Dendritic cell treated with granulocyte-macrophage colony-stimulating factor and Interleukin-4, amounts not matched to agents 40 ng/mL and 50 ng/mL, for 4 days (primary cell): ENCODE measurements at regions not wholly inside any gene's neighbourhood (a gene's known extent, or its start where the extent isn't known, plus 50 kb on each side); places are given as distances from the start of the nearest gene placed in this dataset.
A peak's percentile ranks its signal among the peaks of the same experiment; 100 is the strongest.

Experiments used
- H3K27ac Mint-ChIP-seq: one replicate; pipeline ENCODE4 v1.8.0; 2022; ENCODE audit warnings: mild to moderate bottlenecking, mixed read lengths
- H3K27me3 Mint-ChIP-seq: one replicate; pipeline ENCODE4 v1.8.0; 2022; ENCODE audit warnings: mild to moderate bottlenecking, mixed read lengths
- H3K36me3 Mint-ChIP-seq: one replicate; pipeline ENCODE4 v1.8.0; 2022; ENCODE audit warnings: low read depth, mixed read lengths
- H3K4me1 Mint-ChIP-seq: one replicate; pipeline ENCODE4 v1.8.0; 2022; ENCODE audit warnings: low read depth, mixed read lengths
- H3K4me3 Mint-ChIP-seq: one replicate; pipeline ENCODE4 v1.8.0; 2022; ENCODE audit warnings: mild to moderate bottlenecking, moderate library complexity, mixed read lengths
- H3K9me3 Mint-ChIP-seq: one replicate; pipeline ENCODE4 v1.8.0; 2022; ENCODE audit warnings: mixed read lengths
- intact Hi-C: fragments of 100-400 bp; cut with micrococcal nuclease; formaldehyde crosslinking; loops from one replicate; pipeline ENCODE4 v1.15.0; 2022

DNA sequence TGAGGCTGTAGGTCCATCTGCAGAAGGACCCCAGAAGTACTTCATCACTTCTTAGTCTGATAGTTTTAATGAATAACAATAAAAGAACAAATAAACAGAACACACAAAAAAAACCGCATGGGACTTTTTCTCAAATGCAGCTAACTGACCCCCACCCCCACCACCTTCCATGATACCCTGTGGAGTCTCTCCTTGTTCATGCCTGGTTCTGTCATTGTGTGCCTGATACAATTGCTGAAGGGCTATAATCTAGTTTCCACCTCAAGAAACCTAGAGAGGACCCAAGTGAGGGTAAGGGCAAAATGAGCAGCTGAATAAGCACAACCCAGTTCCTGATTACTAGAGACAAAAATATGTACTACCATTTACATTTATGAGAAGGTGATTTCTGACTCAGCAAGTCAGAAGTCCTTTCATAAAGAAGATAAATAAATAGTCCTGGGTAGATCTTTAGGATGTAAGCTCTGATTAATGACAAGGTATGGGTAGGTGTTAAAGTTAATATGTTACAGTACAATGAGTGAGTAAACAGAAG lies 155.1 kb downstream of the TMA16 start:
- Mint-ChIP-seq H3K4me3 (no peak overlapping the region), H3K36me3 (peaks cover 25% of the 10 kb centered on the region), H3K27me3 (no peaks in the 10 kb centered on the region), H3K27ac (no peak overlapping the region), H3K4me1 (no peaks in the 10 kb centered on the region), H3K9me3 (peaks cover 32% of the 10 kb centered on the region)
- intact Hi-C loops = no loop called here

GRCh38 chr4:163651761-163652160 lies 157.3 kb downstream of the TMA16 start:
- no peaks in the 10 kb centered on the region for H3K4me1 Mint-ChIP-seq
- peaks cover 13% of the 10 kb centered on the region for H3K36me3 Mint-ChIP-seq
- no peak overlapping the region for H3K4me3 Mint-ChIP-seq
- intact Hi-C loops = no loop called here
- H3K9me3 Mint-ChIP-seq = peaks cover 22% of the 10 kb centered on the region
- H3K27me3 Mint-ChIP-seq = no peaks in the 10 kb centered on the region
- H3K27ac Mint-ChIP-seq = no peak overlapping the region

DNA sequence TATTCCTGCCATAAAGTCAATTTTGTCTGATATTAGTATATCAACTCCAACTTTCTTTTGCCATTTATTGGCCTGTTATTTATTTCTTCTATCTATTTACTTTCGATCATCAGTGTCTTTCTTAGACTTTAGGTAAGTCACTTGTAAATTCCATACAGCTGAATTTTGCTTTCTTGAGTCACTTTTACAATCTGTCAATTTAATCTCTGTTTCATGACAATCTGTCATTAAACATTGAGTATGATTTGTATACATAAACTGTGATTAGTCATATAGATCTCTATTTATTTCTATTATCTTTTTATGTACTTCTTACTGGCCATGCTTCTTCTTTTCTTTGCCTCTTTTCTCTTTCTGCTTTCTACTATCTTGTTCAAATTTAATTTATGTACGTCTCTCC lies 160.1 kb downstream of the TMA16 start:
- Mint-ChIP-seq H3K9me3 (peaks cover 12% of the 10 kb centered on the region), H3K27me3 (no peaks in the 10 kb centered on the region), H3K27ac (no peak overlapping the region), H3K4me3 (no peak overlapping the region), H3K4me1 (peaks cover 11% of the 10 kb centered on the region), H3K36me3 (peaks cover 6% of the 10 kb centered on the region)
- intact Hi-C loops = no loop called here

DNA sequence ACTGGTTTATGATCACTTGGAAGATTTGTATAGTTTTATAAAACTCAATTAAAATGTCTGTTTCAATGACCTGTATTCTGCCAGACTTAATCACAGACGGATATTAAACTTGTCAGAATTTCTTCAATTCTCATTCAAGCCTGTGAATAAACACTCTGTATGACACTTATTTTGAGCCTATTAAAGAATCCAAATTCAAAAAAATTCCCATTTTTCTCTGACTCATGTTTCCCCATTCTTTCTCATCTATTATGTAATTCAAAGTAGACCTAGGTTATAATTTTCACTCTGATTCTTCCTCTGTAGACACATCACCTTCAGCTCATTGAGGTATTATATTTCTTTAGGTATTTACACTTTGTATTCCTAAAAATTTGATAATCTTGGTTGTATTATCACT lies 166.1 kb downstream of the TMA16 start:
- Mint-ChIP-seq H3K9me3 (peaks cover 7% of the 10 kb centered on the region), H3K4me3 (no peak overlapping the region), H3K27me3 (no peaks in the 10 kb centered on the region), H3K36me3 (peaks cover 4% of the 10 kb centered on the region), H3K4me1 (peaks cover 35% of the 10 kb centered on the region), H3K27ac (no peak overlapping the region)
- intact Hi-C loops = no loop called here

GRCh38 chr4:163662768-163663167 lies 168.3 kb downstream of the TMA16 start:
- intact Hi-C loops = no loop called here
- no peaks in the 10 kb centered on the region for H3K27me3 Mint-ChIP-seq
- H3K36me3 Mint-ChIP-seq = no peaks in the 10 kb centered on the region
- H3K4me3 Mint-ChIP-seq = no peak overlapping the region
- H3K27ac Mint-ChIP-seq = peak overlapping the region; percentile 88
- H3K9me3 Mint-ChIP-seq = no peaks in the 10 kb centered on the region
- H3K4me1 Mint-ChIP-seq = peaks cover 38% of the 10 kb centered on the region

DNA sequence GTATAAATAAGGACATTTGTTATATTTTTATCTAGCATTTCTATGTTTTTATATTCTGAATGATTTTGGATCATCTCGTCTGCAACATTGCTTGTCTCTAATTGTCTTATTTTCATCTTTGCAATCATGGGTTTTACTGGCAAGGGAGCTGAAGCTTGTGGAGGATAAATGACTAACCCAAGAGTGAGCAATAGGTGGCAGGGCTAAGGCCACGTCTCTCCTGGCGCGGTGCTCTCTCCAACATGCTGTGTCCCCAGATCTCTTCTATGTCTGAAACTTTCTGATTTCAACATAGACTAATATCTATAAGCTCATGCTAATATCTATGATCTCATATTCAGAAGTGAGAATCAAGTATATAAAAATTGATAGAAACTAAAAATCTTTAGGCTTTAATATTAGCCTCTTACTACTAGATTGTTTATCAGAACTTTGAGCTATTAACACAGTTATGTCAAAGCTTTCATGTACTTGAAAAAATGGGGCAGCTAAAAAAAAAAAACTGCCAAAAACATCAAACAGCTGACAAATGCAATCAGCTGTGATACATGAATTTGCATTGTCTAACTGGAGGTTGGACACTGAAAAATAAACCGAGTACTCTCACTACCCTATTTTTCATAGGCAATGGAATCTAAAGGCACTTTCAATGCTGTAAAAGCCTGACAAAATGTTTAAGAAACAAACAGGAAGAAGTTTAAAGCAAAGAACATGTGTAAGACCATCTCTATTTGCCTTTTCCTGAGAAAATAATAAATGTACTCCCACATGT lies 169.2 kb downstream of the TMA16 start:
- H3K27ac Mint-ChIP-seq = peak overlapping the region; percentile 88
- no peaks in the 10 kb centered on the region for H3K27me3 Mint-ChIP-seq
- H3K4me3 Mint-ChIP-seq = peak overlapping the region; percentile 9
- H3K9me3 Mint-ChIP-seq = no peaks in the 10 kb centered on the region
- no peaks in the 10 kb centered on the region for H3K36me3 Mint-ChIP-seq
- H3K4me1 Mint-ChIP-seq = peaks cover 42% of the 10 kb centered on the region
- intact Hi-C loops = loop anchor here (2.0 kb wide), 1 partner anchor 51 kb away; no protein-coding TSS in a partner anchor

GRCh38 chr4:163665101-163665500 lies 170.6 kb downstream of the TMA16 start:
- Mint-ChIP-seq H3K4me3 (no peak overlapping the region), H3K27ac (peak overlapping the region; percentile 96), H3K4me1 (peaks cover 49% of the 10 kb centered on the region), H3K9me3 (no peaks in the 10 kb centered on the region), H3K36me3 (no peaks in the 10 kb centered on the region), H3K27me3 (no peaks in the 10 kb centered on the region)
- intact Hi-C loops = loop anchor here (2.0 to 5.0 kb wide), 2 partner anchors 52 to 183 kb away; no protein-coding TSS in a partner anchor

- no peaks in the 10 kb centered on the region for H3K27me3 Mint-ChIP-seq
- H3K36me3 Mint-ChIP-seq = no peaks in the 10 kb centered on the region
- peak overlapping the region; percentile 26 for H3K4me3 Mint-ChIP-seq
- intact Hi-C loops = loop anchor here (2.0 to 5.0 kb wide), 2 partner anchors 53 to 183 kb away; no protein-coding TSS in a partner anchor
- peak overlapping the region; percentile 96 for H3K27ac Mint-ChIP-seq
- no peaks in the 10 kb centered on the region for H3K9me3 Mint-ChIP-seq
- peaks cover 53% of the 10 kb centered on the region for H3K4me1 Mint-ChIP-seq
Observed at GRCh38 chr4:163665521-163666331, 171.2 kb downstream of the TMA16 start.

DNA sequence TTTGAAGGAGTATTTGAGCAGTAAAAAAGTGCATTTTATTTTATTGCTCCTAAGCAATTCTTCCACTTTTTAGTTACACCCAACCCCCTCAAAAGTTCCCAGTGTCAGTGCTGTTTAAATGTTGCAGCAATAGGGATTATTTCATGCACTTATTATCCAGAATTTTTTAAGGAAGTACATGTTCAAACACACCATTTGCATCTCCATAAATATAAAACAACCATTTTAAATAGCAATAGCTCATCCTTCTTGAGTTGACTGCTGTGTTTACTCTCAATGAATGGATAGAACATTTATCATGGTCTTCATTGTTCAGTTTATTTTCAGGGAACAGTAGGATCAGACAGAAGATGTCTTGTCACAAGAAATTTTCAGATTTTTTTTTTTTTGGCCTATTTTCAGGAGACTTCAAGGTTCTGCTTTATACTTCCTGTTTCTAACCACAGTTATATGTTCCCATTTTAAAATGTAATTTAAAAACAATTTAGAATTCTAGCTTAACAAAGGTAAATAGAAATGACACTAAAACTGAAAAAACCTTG lies 171.9 kb downstream of the TMA16 start:
- no peaks in the 10 kb centered on the region for H3K9me3 Mint-ChIP-seq
- intact Hi-C loops = loop anchor here (5.0 kb wide), 1 partner anchor 184 kb away; no protein-coding TSS in a partner anchor
- peak overlapping the region; percentile 96 for H3K27ac Mint-ChIP-seq
- peak overlapping the region; percentile 34 for H3K4me3 Mint-ChIP-seq
- no peaks in the 10 kb centered on the region for H3K27me3 Mint-ChIP-seq
- no peaks in the 10 kb centered on the region for H3K36me3 Mint-ChIP-seq
- H3K4me1 Mint-ChIP-seq = peaks cover 53% of the 10 kb centered on the region

- Mint-ChIP-seq H3K36me3 (peaks cover 6% of the 10 kb centered on the region), H3K9me3 (peaks cover 8% of the 10 kb centered on the region), H3K27ac (peak overlapping the region; percentile 56), H3K27me3 (no peaks in the 10 kb centered on the region), H3K4me3 (no peak overlapping the region), H3K4me1 (peaks cover 47% of the 10 kb centered on the region)
- intact Hi-C loops = no loop called here
Observed at GRCh38 chr4:163672751-163673150, 178.3 kb downstream of the TMA16 start.

DNA sequence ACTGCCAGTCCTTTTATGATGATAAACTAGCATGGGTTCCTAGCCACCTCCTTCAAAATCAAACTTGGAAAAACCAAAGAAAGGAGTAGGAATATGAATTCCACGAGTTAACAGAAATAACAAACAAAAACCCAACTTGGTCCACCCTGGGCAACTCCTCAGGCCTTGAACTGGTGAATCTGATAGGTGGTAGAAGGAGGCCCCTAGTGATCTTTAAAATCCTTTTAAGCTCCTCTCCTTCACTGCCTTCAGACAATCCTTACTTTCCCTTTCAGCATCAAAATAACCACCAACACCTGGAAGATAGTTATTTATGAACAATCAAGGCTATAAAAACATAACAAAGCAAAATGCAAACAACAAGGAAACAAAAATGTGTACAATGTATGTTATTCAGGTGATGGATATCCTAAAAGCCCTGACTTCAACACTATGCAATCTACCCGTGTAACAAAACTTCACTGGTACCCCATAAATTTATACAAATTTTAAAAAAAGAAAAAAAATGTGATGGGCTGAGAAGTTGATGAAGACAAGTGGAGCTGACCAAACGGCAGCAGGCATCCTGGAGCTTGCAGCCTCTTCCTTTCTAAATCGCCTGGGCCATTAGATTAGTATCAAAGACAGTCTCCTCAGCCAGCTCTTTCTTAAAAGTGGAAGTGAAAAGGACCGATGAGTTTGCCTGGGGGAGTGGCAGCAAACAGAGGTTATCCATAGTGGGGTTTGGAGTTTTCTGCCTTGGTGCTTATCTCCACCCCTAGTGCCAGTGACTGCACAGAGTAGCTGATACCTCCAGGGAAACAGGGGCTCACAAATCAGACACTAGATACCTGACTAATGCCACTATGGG lies 179.6 kb downstream of the TMA16 start:
- intact Hi-C loops = no loop called here
- Mint-ChIP-seq H3K36me3 (peaks cover 6% of the 10 kb centered on the region), H3K27me3 (no peaks in the 10 kb centered on the region), H3K27ac (no peak overlapping the region), H3K9me3 (peaks cover 8% of the 10 kb centered on the region), H3K4me1 (peaks cover 37% of the 10 kb centered on the region), H3K4me3 (no peak overlapping the region)

- H3K27me3 Mint-ChIP-seq = peaks cover 2% of the 10 kb centered on the region
- peaks cover 21% of the 10 kb centered on the region for H3K4me1 Mint-ChIP-seq
- no peaks in the 10 kb centered on the region for H3K36me3 Mint-ChIP-seq
- H3K9me3 Mint-ChIP-seq = no peaks in the 10 kb centered on the region
- no peak overlapping the region for H3K27ac Mint-ChIP-seq
- intact Hi-C loops = no loop called here
- no peak overlapping the region for H3K4me3 Mint-ChIP-seq
Observed at GRCh38 chr4:163679189-163679588, 184.7 kb downstream of the TMA16 start.
